GM21619 (cell line): ENCODE measurements at regions not wholly inside any gene's neighbourhood (a gene's known extent, or its start where the extent isn't known, plus 50 kb on each side); places are given as distances from the start of the nearest gene placed in this dataset.
"Not testable (repeated sequence)": the region's sequence is repeated elsewhere in the genome, so short reads cannot be mapped to it uniquely, and the experiment has no call there.

Experiments used
- ATAC-seq: cut with Tn5 transposase; IDR thresholded peaks from one replicate; pipeline ENCODE4 v1.9.1; 2021; ENCODE audit not compliant: unreplicated experiment

GRCh38 chr12:127830065-127830460 lies 436.9 kb upstream of the TMEM132C start:
- ATAC-seq = no peak

- no peak for ATAC-seq
These were observed 436.2 kb upstream of the TMEM132C start for GRCh38 chr12:127830730-127831129.

GRCh38 chr12:127832172-127832571 lies 434.8 kb upstream of the TMEM132C start:
- no peak for ATAC-seq

- not testable (repeated sequence) for ATAC-seq
These were observed 430.2 kb upstream of the TMEM132C start for GRCh38 chr12:127836802-127837201.

GRCh38 chr12:127857661-127858060 lies 409.3 kb upstream of the TMEM132C start:
- no peak for ATAC-seq

GRCh38 chr12:127860536-127860935 lies 406.4 kb upstream of the TMEM132C start:
- ATAC-seq = no peak

GRCh38 chr12:127861406-127861805 lies 405.6 kb upstream of the TMEM132C start:
- no peak for ATAC-seq

GRCh38 chr12:127873306-127873705 lies 393.7 kb upstream of the TMEM132C start:
- ATAC-seq = no peak

GRCh38 chr12:127881371-127882140 lies 385.4 kb upstream of the TMEM132C start:
- no peak for ATAC-seq

GRCh38 chr12:127883013-127883412 lies 384.0 kb upstream of the TMEM132C start:
- ATAC-seq = no peak

GRCh38 chr12:127885954-127886750 lies 380.8 kb upstream of the TMEM132C start:
- no peak for ATAC-seq

- no peak for ATAC-seq
These were observed 380.1 kb upstream of the TMEM132C start for GRCh38 chr12:127886827-127887226.

- ATAC-seq = no peak
These were observed 377.8 kb upstream of the TMEM132C start for GRCh38 chr12:127888943-127889719.

GRCh38 chr12:127893895-127894609 lies 372.9 kb upstream of the TMEM132C start:
- ATAC-seq = no peak

GRCh38 chr12:127896661-127897060 lies 370.3 kb upstream of the TMEM132C start:
- ATAC-seq = no peak

- no peak for ATAC-seq
These were observed 368.4 kb upstream of the TMEM132C start for GRCh38 chr12:127898616-127899015.

GRCh38 chr12:127899971-127900370 lies 367.0 kb upstream of the TMEM132C start:
- ATAC-seq = no peak

- ATAC-seq = no peak
These were observed 366.6 kb upstream of the TMEM132C start for GRCh38 chr12:127900386-127900785.

GRCh38 chr12:127903146-127903545 lies 363.8 kb upstream of the TMEM132C start:
- ATAC-seq = no peak

GRCh38 chr12:127909041-127909440 lies 357.9 kb upstream of the TMEM132C start:
- ATAC-seq = no peak

GRCh38 chr12:127911291-127911690 lies 355.7 kb upstream of the TMEM132C start:
- no peak for ATAC-seq
